K562 (cell line): ENCODE measurements at regions not wholly inside any gene's neighbourhood (a gene's known extent, or its start where the extent isn't known, plus 50 kb on each side); places are given as distances from the start of the nearest gene placed in this dataset.
A peak's percentile ranks its signal among the peaks of the same experiment; 100 is the strongest.

Source experiments
- ATAC-seq: fragments of 200-7000 bp; cut with Tn5 transposase; 3 replicates; pipeline ENCODE4 v1.9.1; 2020; ENCODE audit warnings: moderate library complexity
- BruUV-seq: library from RNA; stranded (reverse); fragments of 400-500 nt; replicated peaks from 2 replicates; lab custom pipeline; 2021; lab: Mats Ljungman, UMichigan
- CTCF ChIA-PET: fragments of 300-600 bp; formaldehyde crosslinking; extraction: SDS; loops from one replicate; lab custom pipeline; 2021; ENCODE audit warnings: low intra/inter-chr PET ratio; lab: Yijun Ruan, JAX
- POLR2A ChIA-PET: fragments of 300-600, 350-650 bp; sonication (Branson Sonifier 250); formaldehyde crosslinking; extraction: SDS; loops from one replicate; lab custom pipeline; 2021; ENCODE audit warnings: antibody characterized with exemption, inconsistent platforms; lab: Yijun Ruan, JAX
- DNase-seq, 4 experiments: peaks; one replicate each; pipeline versions ENCODE4 v3.0.0 to v3.0.0-alpha.2; 2011 to 2018; ENCODE audit warnings: low spot score in 3 of 4, mixed read lengths in 3 of 4; ENCODE audit errors: extremely low read depth in 1 of 4
- FAIRE-seq: peaks from 2 replicates; lab custom pipeline; 2011; peaks lifted over from hg19 to GRCh38; lab: Jason Lieb, UNC
- H2AFZ ChIP-seq: 2 replicates; pipeline ENCODE4 v1.6.0; 2011; ENCODE audit warnings: low read depth, low read length, control low read depth, inconsistent platforms
- H3K27ac ChIP-seq: fragments of 200-600 bp; 3 replicates; pipeline ENCODE4 v1.8.0; 2011; ENCODE audit warnings: low read depth, mild to moderate bottlenecking, control low read depth, inconsistent platforms, low read length, moderate library complexity, mixed read lengths; ENCODE audit errors: extremely low read depth
- H3K27me3 ChIP-seq, 2 experiments: fragments of 300-600 bp in 1 of 2; 2 replicates in 1 of 2; 3 replicates in 1 of 2; pipeline versions ENCODE4 v1.6.0 to v1.8.0; 2011; ENCODE audit warnings: inconsistent platforms in 2 of 2, low read length in 2 of 2, mild to moderate bottlenecking in 1 of 2, mixed read lengths in 1 of 2, moderate library complexity in 1 of 2; ENCODE audit not compliant: control insufficient read depth in 2 of 2, insufficient read depth in 2 of 2
- H3K36me3 ChIP-seq: fragments of 300-600 bp; 3 replicates; pipeline ENCODE4 v1.8.0; 2011; ENCODE audit warnings: mild to moderate bottlenecking, low read length, inconsistent platforms; ENCODE audit not compliant: control insufficient read depth, insufficient read depth
- H3K4me1 ChIP-seq, 2 experiments: fragments of 200-600 bp in 1 of 2; replicated peaks in 1 of 2; 2 replicates in 1 of 2; 3 replicates in 1 of 2; pipeline versions ENCODE4 v1.5.1 to v1.8.0; 2011; ENCODE audit warnings: inconsistent platforms in 2 of 2, low read length in 2 of 2, mild to moderate bottlenecking in 1 of 2, mixed read lengths in 1 of 2, moderate library complexity in 1 of 2; ENCODE audit not compliant: control insufficient read depth in 2 of 2, insufficient read depth in 2 of 2
- H3K4me2 ChIP-seq: 2 replicates; pipeline ENCODE4 v1.6.1; 2011; ENCODE audit warnings: low read length, control low read depth, inconsistent platforms, mixed read lengths; ENCODE audit not compliant: insufficient read depth
- H3K4me3 ChIP-seq: fragments of 200-600 bp; sonication (generic), shearing (Covaris generic); 2 replicates; pipeline ENCODE4 v1.5.1; 2016; ENCODE audit warnings: control low read depth, inconsistent platforms
- H3K79me2 ChIP-seq: fragments of 200-600 bp; 3 replicates; pipeline ENCODE4 v1.8.0; 2011; ENCODE audit warnings: low read length, inconsistent platforms; ENCODE audit not compliant: control insufficient read depth, insufficient read depth
- H3K9ac ChIP-seq, 2 experiments: 2 replicates each; pipeline versions ENCODE4 v1.6.0 to v1.6.1; 2011; ENCODE audit warnings: low read depth in 2 of 2, low read length in 2 of 2, control low read depth in 1 of 2, inconsistent platforms in 1 of 2, mild to moderate bottlenecking in 1 of 2, mixed read lengths in 1 of 2; ENCODE audit not compliant: insufficient read depth in 1 of 2
- H3K9me1 ChIP-seq: one replicate; pipeline ENCODE4 v1.6.0; 2011; ENCODE audit warnings: inconsistent platforms, mild to moderate bottlenecking, low read length, moderate library complexity; ENCODE audit not compliant: control insufficient read depth, insufficient read depth
- H3K9me3 ChIP-seq: replicated peaks from 2 replicates; pipeline ENCODE4 v1.5.1; 2011; ENCODE audit warnings: low read depth, low read length, inconsistent platforms; ENCODE audit not compliant: control insufficient read depth, insufficient read depth
- H4K20me1 ChIP-seq: replicated peaks from 2 replicates; pipeline ENCODE4 v1.6.1; 2011; ENCODE audit warnings: low read length, inconsistent platforms, mixed read lengths; ENCODE audit not compliant: control insufficient read depth, insufficient read depth
- BDP1 ChIP-seq: IDR thresholded peaks from 3 replicates; pipeline ENCODE4 v1.6.1; 2011; ENCODE audit not compliant: insufficient read length, insufficient read depth
- ELF1 ChIP-seq: fragments of 200-800 bp; sonication (Bioruptor generic); IDR thresholded peaks from 2 replicates; pipeline ENCODE4 v1.6.1; 2016; ENCODE audit warnings: missing genetic modification characterization, missing compliant biosample characterization
- HCFC1 ChIP-seq: IDR thresholded peaks from 2 replicates; pipeline ENCODE4 v1.6.1; 2012; ENCODE audit warnings: low read depth, low read length, improper control_type of control experiment
- MCM3 ChIP-seq: fragments of 450-650 bp; IDR thresholded peaks from 2 replicates; pipeline ENCODE4 v1.6.1; 2016
- SP2 ChIP-seq: IDR thresholded peaks from 2 replicates; pipeline ENCODE4 v1.6.1; 2011; ENCODE audit warnings: mild to moderate bottlenecking, low read depth, low read length, moderate library complexity; ENCODE audit not compliant: poor library complexity, severe bottlenecking; ENCODE audit errors: extremely low read depth
- TARDBP ChIP-seq: fragments of 450-650 bp; IDR thresholded peaks from 2 replicates; pipeline ENCODE4 v1.6.1; 2016
- ZNF146 ChIP-seq: IDR thresholded peaks from one replicate; pipeline ENCODE4 v1.6.1; 2018; ENCODE audit warnings: missing compliant biosample characterization; ENCODE audit not compliant: unreplicated experiment
- ZNF165 ChIP-seq: fragments of 250-450 bp; sonication (Bioruptor Pico); IDR thresholded peaks from 2 replicates; pipeline ENCODE4 v1.4.0; 2020; ENCODE audit warnings: borderline replicate concordance
- ZNF589 ChIP-seq: fragments of 200-800 bp; sonication (Bioruptor generic); IDR thresholded peaks from 2 replicates; pipeline ENCODE4 v1.6.1; 2016; ENCODE audit warnings: low read depth, missing genetic modification characterization, missing compliant biosample characterization
- ZSCAN29 ChIP-seq: fragments of 450-650 bp; IDR thresholded peaks from 2 replicates; pipeline ENCODE4 v1.6.1; 2017
- WGBS: fragments of 100-300 bp; shearing (Covaris generic); methylation state at CpG from one replicate; pipeline ENCODE4 v1.1.6; 2016; ENCODE audit warnings: low coverage, mixed read lengths; ENCODE audit not compliant: insufficient coverage; ENCODE audit errors: missing lambda C conversion rate; 5-methylcytosine and 5-hydroxymethylcytosine counted together
- in situ Hi-C: fragments of 300-500 bp; cut with MboI; formaldehyde crosslinking; loops from 4 replicates; pipeline ENCODE4 v1.15.0; 2018; ENCODE audit warnings: inconsistent platforms, mixed read lengths
- intact Hi-C: fragments of 100-400 bp; cut with micrococcal nuclease; formaldehyde crosslinking; loops from 2 replicates; pipeline ENCODE4 v1.14.2; 2022

DNA sequence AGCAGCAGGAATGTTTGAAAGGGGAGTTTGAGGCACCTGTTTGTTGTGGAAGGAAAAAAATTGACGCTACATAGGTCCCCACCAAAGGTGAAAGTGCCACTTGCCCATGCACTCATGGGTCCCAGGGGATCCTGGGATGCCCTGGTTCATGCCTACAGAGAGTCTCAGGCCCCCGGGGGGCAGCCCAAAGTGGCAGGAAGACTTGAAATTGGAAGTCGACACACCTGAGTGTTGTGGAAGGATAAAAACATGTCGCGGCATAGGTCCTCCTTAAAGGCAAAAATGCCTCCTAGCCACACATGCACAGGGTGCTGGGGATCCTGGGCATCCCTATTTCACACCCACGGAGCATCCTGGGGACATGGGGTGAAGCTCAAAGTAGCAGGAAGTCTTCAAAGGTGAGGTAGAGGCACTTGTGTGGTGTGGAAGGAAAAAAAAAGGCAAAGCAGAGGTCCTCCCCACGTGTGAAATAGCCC is 576.1 kb downstream of the ALG10 start:
- 0% methylated on average over 6 of the region's 7 CpGs for WGBS
- H3K9ac ChIP-seq, result no peak overlapping the region

GRCh38 chr12:34598851-34599529 is 576.7 kb downstream of the ALG10 start:
- intact Hi-C loops (no loop called here), in situ Hi-C loops (no loop called here)
- no peaks in the 10 kb centered on the region for H3K79me2 ChIP-seq
- no TSS peak for BruUV-seq
- H3K9me3 ChIP-seq, result no peaks in the 10 kb centered on the region; the same call in 1 of the 2 replicates
- no peaks in the 10 kb centered on the region for H3K36me3 ChIP-seq
- no peak overlapping the region for H3K9ac ChIP-seq
- no peak for FAIRE-seq
- no peak for ATAC-seq
- H3K4me3 ChIP-seq, result no peak overlapping the region
- no peak overlapping the region for H3K27ac ChIP-seq
- DNase-seq, result peak in 2 of 4 experiments; percentile 1 to 2
- ChIA-PET CTCF (no interaction called here), POLR2A (no interaction called here)
- 0% methylated on average over 14 of the region's 18 CpGs for WGBS
- no peaks in the 10 kb centered on the region for H3K9me1 ChIP-seq
- no peak overlapping the region for H2AFZ ChIP-seq
- H4K20me1 ChIP-seq, result no peaks in the 10 kb centered on the region
- H3K4me2 ChIP-seq, result no peak overlapping the region
- no peaks in the 10 kb centered on the region for H3K27me3 ChIP-seq
- H3K4me1 ChIP-seq, result no peaks in the 10 kb centered on the region
- no peak for TF ChIP-seq MCM3

More for the DNA sequence above, 576.1 kb downstream of the ALG10 start:
- CTCF ChIA-PET, result no interaction called here
- FAIRE-seq (no peak), ATAC-seq (no peak), DNase-seq (peak in 2 of 4 experiments; percentile 1)
- intact Hi-C loops, result no loop called here
- H2AFZ ChIP-seq, result no peak overlapping the region
- H3K4me1 ChIP-seq, result no peaks in the 10 kb centered on the region
- no peaks in the 10 kb centered on the region for H4K20me1 ChIP-seq
- no TSS peak for BruUV-seq
- no peaks in the 10 kb centered on the region for H3K36me3 ChIP-seq
- no peak overlapping the region for H3K4me2 ChIP-seq
- TF ChIP-seq ELF1 (tag) (no peak), ZNF146 (CRISPR knock-in tag) (no peak), SP2 (no peak), ZSCAN29 (no peak), ZNF165 (CRISPR knock-in tag) (no peak), ZNF589 (no peak), TARDBP (no peak), HCFC1 (no peak), BDP1 (no peak)
- no peak overlapping the region for H3K27ac ChIP-seq
- H3K9me1 ChIP-seq, result no peaks in the 10 kb centered on the region
- no peaks in the 10 kb centered on the region for H3K79me2 ChIP-seq
- H3K27me3 ChIP-seq, result no peaks in the 10 kb centered on the region
- H3K9me3 ChIP-seq, result no peaks in the 10 kb centered on the region; the same call in 1 of the 2 replicates
- POLR2A ChIA-PET, result no interaction called here
- in situ Hi-C loops, result no loop called here
- no peak overlapping the region for H3K4me3 ChIP-seq
